WI38 (cell line): ENCODE measurements at regions not wholly inside any gene's neighbourhood (a gene's known extent, or its start where the extent isn't known, plus 50 kb on each side); places are given as distances from the start of the nearest gene placed in this dataset.

ENCODE experiments used
- H3K4me3 ChIP-seq: 2 replicates; pipeline ENCODE4 v1.5.1; 2011; ENCODE audit warnings: low read depth, mild to moderate bottlenecking, control low read depth, low read length
- TF ChIP-seq, protein P1 (sequence below): IDR thresholded peaks from 2 replicates; pipeline ENCODE4 v1.5.1; 2012; ENCODE audit warnings: low read depth, mild to moderate bottlenecking, control low read depth, low read length

GRCh38 chr4:146029147-146029546 is 90.5 kb upstream of the ZNF827 start:
- TF ChIP-seq, protein P1, sequence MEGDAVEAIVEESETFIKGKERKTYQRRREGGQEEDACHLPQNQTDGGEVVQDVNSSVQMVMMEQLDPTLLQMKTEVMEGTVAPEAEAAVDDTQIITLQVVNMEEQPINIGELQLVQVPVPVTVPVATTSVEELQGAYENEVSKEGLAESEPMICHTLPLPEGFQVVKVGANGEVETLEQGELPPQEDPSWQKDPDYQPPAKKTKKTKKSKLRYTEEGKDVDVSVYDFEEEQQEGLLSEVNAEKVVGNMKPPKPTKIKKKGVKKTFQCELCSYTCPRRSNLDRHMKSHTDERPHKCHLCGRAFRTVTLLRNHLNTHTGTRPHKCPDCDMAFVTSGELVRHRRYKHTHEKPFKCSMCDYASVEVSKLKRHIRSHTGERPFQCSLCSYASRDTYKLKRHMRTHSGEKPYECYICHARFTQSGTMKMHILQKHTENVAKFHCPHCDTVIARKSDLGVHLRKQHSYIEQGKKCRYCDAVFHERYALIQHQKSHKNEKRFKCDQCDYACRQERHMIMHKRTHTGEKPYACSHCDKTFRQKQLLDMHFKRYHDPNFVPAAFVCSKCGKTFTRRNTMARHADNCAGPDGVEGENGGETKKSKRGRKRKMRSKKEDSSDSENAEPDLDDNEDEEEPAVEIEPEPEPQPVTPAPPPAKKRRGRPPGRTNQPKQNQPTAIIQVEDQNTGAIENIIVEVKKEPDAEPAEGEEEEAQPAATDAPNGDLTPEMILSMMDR: no peak
- no peak overlapping the region for H3K4me3 ChIP-seq

DNA sequence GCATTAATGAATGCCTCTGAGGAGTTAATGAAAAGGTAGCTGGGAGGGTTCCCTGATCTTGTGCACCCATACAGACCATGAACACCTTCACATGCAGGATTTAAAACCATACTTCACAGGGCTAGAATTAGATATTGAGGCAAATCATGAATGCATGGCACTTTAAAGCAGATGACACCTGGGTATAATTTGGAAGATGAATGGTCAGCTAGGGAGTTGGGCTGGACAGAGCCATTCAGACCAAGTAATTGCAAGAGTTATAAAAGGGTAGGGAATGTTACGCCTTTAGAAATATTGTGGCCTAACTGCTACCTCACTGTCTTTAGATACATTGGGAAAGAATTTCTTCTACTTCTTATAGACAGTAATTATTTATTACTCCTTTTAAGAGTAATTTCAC is 89.1 kb upstream of the ZNF827 start:
- no peak overlapping the region for H3K4me3 ChIP-seq
- TF ChIP-seq, protein P1: no peak

DNA sequence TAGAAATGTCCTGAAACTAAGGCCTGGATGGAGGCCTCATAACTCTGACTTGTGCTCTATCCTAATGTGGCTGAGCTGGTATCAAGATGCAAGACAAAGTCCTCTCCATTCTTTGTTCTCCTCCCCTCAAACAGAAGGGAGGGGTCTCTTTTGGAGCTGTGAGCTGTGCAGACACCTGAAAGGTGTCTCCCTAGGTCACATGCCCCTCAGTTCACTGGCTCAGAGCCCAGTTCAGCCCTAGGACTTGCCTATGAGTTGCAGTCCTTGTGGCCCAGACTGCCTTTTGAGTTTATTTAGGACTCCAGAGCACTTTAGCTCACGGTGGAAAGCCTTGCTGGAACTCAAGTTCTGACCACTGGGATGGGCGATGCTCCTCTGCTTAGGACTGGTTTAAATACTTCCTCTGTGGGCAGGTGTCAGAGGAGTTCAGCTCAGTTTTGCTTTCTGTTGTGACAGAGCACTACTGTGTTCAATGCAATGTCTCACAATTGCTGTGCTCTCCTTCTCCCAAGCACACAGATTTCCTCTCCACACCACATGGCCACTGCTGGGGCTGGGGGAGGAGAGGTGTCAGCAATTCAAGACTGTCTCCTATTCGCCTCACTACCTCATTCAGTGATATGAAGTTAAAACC is 84.8 kb upstream of the ZNF827 start:
- TF ChIP-seq, protein P1: no peak
- no peak overlapping the region for H3K4me3 ChIP-seq

DNA sequence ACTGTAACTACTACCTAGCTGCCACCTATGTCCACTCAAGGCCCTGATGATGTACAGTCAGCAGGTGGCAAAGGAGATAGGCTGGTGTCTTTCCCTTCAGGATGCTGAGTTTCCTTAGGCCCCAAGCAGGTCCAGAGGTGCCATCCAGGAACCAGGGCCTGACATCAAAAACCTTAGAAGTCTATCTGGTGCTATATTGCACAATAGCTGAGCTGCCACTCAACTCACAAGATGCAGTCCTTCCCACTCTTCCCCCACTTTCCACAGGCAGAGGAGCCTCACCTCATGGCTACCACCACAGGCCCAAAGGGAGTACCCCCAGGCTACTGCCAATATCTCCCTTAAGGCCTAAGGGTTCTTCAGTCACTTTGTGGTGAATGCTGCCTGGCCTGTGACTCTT is 83.9 kb upstream of the ZNF827 start:
- TF ChIP-seq, protein P1: no peak
- H3K4me3 ChIP-seq: no peak overlapping the region

DNA sequence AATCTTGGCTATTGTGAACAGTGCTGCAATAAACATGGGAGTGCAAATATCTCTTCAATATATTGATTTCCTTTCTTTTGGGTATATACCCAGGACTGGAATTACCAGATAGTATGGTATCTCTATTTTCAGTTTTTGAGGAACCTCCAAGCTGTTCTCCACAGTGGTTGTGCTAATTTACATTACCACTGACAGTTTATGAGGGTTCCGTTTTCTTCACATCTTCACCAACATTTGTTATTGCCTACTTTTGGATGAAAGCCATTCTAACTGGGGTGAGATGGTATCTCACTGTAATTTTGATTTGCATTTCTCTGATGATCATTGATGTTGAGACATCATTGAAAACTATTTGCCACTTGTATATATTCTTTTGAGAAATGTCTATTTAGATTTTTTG is 79.6 kb upstream of the ZNF827 start:
- H3K4me3 ChIP-seq: no peak overlapping the region
- TF ChIP-seq, protein P1: no peak

DNA sequence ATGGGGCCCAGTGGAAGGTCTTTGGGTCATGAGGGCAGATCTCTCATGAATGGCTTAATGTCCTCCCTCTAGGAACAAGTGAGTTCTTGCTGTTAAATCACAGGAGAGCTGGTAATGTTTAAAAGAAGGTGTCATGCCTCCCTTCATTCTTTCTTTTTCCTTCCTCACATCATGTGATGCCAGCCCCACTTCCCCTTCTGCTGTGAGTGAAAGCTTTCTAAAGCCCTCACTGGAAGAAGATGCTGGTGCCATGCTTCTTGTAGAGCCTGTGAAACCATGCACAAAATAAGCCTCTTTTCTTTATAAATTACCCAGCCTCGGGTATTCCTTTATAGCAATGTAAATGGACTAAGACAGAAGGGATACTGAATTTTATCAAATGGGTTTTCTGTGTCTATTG is 66.1 kb upstream of the ZNF827 start:
- TF ChIP-seq, protein P1: no peak
- no peak overlapping the region for H3K4me3 ChIP-seq

DNA sequence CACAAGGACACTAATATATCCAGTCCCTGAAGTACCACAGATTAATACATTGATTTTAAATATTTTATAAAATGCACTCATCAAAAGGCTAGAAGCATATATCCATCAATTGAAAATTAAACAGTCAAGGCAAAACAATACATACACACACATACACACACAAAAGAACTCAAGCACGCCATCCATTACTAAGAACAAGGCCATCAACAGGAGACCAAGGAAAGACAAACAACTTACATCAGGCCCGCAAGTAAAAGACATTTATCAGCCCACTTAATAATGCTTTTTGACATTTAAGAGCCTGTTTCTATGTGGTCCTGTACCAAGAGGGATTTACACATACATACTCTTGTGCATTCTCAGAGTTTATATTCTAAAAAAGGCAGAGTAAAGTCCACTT is 50.0 kb upstream of the ZNF827 start:
- TF ChIP-seq, protein P1: no peak
- H3K4me3 ChIP-seq: no peak overlapping the region
